ENCODE measurements at regions not wholly inside any gene's neighbourhood (a gene's known extent, or its start where the extent isn't known, plus 50 kb on each side); places are given as distances from the start of the nearest gene placed in this dataset.

- peak overlapping the region in 3 of 4 donors; percentile 4 to 53 (median 18) for H3K27ac ChIP-seq
- H3K4me3 ChIP-seq: no peak overlapping the region
- TF ChIP-seq CTCF (IDR thresholded peaks at IDR 0.05) (no peak), POLR2A (IDR thresholded peaks at IDR 0.05) (no peak)
- WGBS, 2 donors: 12 to 23% methylated on average over 3 of the region's 3 CpGs
- no peaks in the 10 kb centered on the region for H3K27me3 ChIP-seq
- ATAC-seq (peak; percentile 95), DNase-seq (peak; percentile 40 to 72 (median 55))
- H3K4me1 ChIP-seq: peaks cover 21% of the 10 kb centered on the region
- H3K9me3 ChIP-seq: no peaks in the 10 kb centered on the region
- intact Hi-C loops (cut with DNase I): no loop called here
- H3K36me3 ChIP-seq (replicated peaks in 1 of 2; ENCODE audit: insufficient read depth in 1 of 2, low read depth in 2 of 2): no peaks in the 10 kb centered on the region
Measured at GRCh38 chr4:145333786-145334185, 147.9 kb upstream of the SMAD1 start.

- intact Hi-C loops (cut with DNase I): no loop called here
- H3K4me3 ChIP-seq: no peak overlapping the region
- H3K27ac ChIP-seq: no peak overlapping the region
- no peaks in the 10 kb centered on the region for H3K4me1 ChIP-seq
- H3K27me3 ChIP-seq: no peaks in the 10 kb centered on the region
- H3K36me3 ChIP-seq (replicated peaks in 1 of 2; ENCODE audit: insufficient read depth in 1 of 2, low read depth in 2 of 2): no peaks in the 10 kb centered on the region
- ATAC-seq (no peak), DNase-seq (no peak)
- TF ChIP-seq CTCF (IDR thresholded peaks at IDR 0.05) (no peak), POLR2A (IDR thresholded peaks at IDR 0.05) (no peak)
- WGBS, 2 donors: 68 to 76% methylated on average over 2 of the region's 2 CpGs
- H3K9me3 ChIP-seq: no peaks in the 10 kb centered on the region
Measured at GRCh38 chr4:145326491-145326890, 146.1 kb upstream of the OTUD4 start.

- no peak for ATAC-seq
- H3K4me3 ChIP-seq: no peak overlapping the region
- H3K4me1 ChIP-seq: no peaks in the 10 kb centered on the region
- TF ChIP-seq POLR2A (IDR thresholded peaks at IDR 0.05): no peak
- TF ChIP-seq CTCF (IDR thresholded peaks at IDR 0.05): no peak
- no peaks in the 10 kb centered on the region for H3K9me3 ChIP-seq
- no peak overlapping the region for H3K27ac ChIP-seq
- WGBS, 2 donors: 79 to 85% methylated on average over 8 of the region's 8 CpGs
- no peaks in the 10 kb centered on the region for H3K36me3 ChIP-seq (replicated peaks in 1 of 2; ENCODE audit: insufficient read depth in 1 of 2, low read depth in 2 of 2)
- intact Hi-C loops (cut with DNase I): no loop called here
- no peaks in the 10 kb centered on the region for H3K27me3 ChIP-seq
- DNase-seq: no peak
Measured at GRCh38 chr4:145324161-145324560, 143.8 kb upstream of the OTUD4 start.

- Histone ChIP-seq H3K4me3 (no peak overlapping the region), H3K9me3 (no peaks in the 10 kb centered on the region), H3K27me3 (no peaks in the 10 kb centered on the region), H3K4me1 (no peaks in the 10 kb centered on the region), H3K27ac (no peak overlapping the region), H3K36me3 (replicated peaks in 1 of 2; ENCODE audit: insufficient read depth in 1 of 2, low read depth in 2 of 2) (no peaks in the 10 kb centered on the region)
- 72 to 76% methylated on average over 5 of the region's 5 CpGs for WGBS, 2 donors
- TF ChIP-seq POLR2A (IDR thresholded peaks at IDR 0.05): no peak
- TF ChIP-seq CTCF (IDR thresholded peaks at IDR 0.05): no peak
- ATAC-seq (no peak), DNase-seq (no peak)
- intact Hi-C loops (cut with DNase I): no loop called here
Measured at GRCh38 chr4:145320294-145320693, 139.9 kb upstream of the OTUD4 start.

GRCh38 chr4:145319751-145320150, 139.4 kb upstream of the OTUD4 start:
- intact Hi-C loops (cut with DNase I): no loop called here
- 63 to 70% methylated on average over 2 of the region's 2 CpGs for WGBS, 2 donors
- Histone ChIP-seq H3K27ac (no peak overlapping the region), H3K9me3 (no peaks in the 10 kb centered on the region), H3K4me1 (no peaks in the 10 kb centered on the region), H3K4me3 (no peak overlapping the region), H3K27me3 (no peaks in the 10 kb centered on the region), H3K36me3 (replicated peaks in 1 of 2; ENCODE audit: insufficient read depth in 1 of 2, low read depth in 2 of 2) (no peaks in the 10 kb centered on the region)
- DNase-seq (no peak), ATAC-seq (no peak)
- TF ChIP-seq POLR2A (IDR thresholded peaks at IDR 0.05): no peak
- TF ChIP-seq CTCF (IDR thresholded peaks at IDR 0.05): no peak

All from body of pancreas (tissue), 4 donors.